Suppressor macrophage treated with lipopolysaccharide for 1 hour (primary cell): ENCODE measurements at regions not wholly inside any gene's neighbourhood (a gene's known extent, or its start where the extent isn't known, plus 50 kb on each side); places are given as distances from the start of the nearest gene placed in this dataset.
"Not testable (repeated sequence)": the region's sequence is repeated elsewhere in the genome, so short reads cannot be mapped to it uniquely, and the experiment has no call there.

Experiments used
- DNase-seq, 3 donors: peaks; one replicate each; pipeline ENCODE4 v3.0.0-alpha.2; 2020 to 2022

DNA sequence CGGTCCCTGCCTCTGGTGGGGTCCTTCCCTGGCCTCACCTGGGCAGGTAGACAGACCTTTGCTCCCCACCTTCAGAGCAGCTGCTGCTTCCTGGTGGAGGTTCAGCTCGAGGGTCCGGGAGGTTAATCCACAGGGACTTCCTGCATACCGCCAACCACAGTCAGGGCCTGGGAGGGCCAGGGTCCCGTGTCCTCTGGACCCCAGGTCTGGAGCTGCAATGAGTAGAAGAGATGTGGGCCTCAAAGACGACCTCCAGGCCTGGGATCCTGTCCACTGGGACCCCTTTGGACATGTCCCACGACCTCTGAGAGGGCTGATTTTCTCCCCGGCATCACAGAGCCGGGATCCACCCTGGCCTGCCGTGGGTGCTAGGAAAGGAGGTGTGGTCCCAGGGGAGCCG is 223.3 kb upstream of the TCERG1L start:
- no peak for DNase-seq

GRCh38 chr10:131536676-131537075 is 225.2 kb upstream of the TCERG1L start:
- DNase-seq: no peak

DNA sequence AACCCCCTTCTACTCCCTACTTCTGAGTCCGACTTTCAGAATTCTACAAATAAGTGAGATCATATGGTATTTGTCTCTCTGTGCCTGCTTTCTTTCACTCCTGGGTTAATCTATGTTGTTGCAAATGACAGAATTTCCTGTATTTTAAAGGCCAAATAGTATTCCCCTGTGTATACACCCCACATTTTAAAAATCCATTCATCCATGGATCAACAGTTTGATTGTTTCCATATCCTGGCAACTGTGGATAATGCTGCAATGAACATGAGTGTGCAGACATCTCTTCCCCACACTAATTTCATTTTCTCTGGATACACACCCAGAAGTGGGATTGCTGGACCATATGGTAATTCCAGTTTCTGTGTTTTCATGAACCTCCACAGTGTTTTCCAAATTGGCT is 225.8 kb upstream of the TCERG1L start:
- no peak for DNase-seq

- DNase-seq: no peak
Measured at GRCh38 chr10:131544495-131544894, 233.0 kb upstream of the TCERG1L start.

GRCh38 chr10:131546086-131546810 is 234.7 kb upstream of the TCERG1L start:
- no peak for DNase-seq

- DNase-seq: no peak
Measured at GRCh38 chr10:131547129-131547799, 235.7 kb upstream of the TCERG1L start.

- no peak for DNase-seq
Measured at GRCh38 chr10:131548176-131548575, 236.7 kb upstream of the TCERG1L start.

- DNase-seq: no peak
Measured at GRCh38 chr10:131549116-131549515, 237.6 kb upstream of the TCERG1L start.

DNA sequence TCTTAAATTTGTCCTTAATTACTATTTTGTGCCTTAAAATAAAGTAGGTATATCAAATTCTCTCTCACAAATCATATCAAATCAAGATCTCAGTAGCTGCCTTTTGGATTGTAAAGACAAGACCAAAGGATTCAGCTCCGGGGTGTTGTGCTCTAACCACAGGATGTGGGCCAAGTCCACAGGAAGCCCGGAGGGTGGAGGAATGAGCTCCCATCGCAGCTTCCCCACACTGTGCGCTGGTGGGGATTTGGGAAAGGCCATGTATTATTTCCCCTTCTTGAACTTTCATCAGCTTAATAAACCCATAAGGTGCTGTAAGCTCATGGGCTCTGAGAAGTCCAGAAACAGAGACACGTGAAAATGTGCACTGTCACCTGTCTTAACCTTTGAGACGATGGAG is 241.6 kb upstream of the TCERG1L start:
- DNase-seq: no peak

GRCh38 chr10:131553581-131553980 is 242.1 kb upstream of the TCERG1L start:
- no peak for DNase-seq

DNA sequence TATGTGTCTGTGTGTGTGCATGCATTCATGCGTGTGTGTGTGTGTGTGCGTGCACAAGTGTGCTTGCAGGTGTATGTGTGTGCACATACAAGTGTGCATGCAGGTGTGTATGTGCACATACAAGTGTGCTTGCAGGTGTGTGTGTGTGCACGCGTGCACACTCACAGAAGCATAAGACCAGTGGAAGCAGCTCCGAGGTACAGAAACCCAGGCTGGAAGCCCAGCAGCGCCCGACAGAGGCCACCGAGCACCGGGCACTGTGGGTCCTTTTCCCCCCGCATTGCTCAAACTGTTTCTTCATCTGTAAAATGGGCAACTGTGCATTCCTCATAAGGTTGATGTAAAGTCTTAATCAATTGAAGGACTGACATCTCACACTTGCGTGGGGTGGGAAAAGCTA is 243.3 kb upstream of the TCERG1L start:
- DNase-seq: no peak

- no peak for DNase-seq
Measured at GRCh38 chr10:131555406-131555805, 243.9 kb upstream of the TCERG1L start.

DNA sequence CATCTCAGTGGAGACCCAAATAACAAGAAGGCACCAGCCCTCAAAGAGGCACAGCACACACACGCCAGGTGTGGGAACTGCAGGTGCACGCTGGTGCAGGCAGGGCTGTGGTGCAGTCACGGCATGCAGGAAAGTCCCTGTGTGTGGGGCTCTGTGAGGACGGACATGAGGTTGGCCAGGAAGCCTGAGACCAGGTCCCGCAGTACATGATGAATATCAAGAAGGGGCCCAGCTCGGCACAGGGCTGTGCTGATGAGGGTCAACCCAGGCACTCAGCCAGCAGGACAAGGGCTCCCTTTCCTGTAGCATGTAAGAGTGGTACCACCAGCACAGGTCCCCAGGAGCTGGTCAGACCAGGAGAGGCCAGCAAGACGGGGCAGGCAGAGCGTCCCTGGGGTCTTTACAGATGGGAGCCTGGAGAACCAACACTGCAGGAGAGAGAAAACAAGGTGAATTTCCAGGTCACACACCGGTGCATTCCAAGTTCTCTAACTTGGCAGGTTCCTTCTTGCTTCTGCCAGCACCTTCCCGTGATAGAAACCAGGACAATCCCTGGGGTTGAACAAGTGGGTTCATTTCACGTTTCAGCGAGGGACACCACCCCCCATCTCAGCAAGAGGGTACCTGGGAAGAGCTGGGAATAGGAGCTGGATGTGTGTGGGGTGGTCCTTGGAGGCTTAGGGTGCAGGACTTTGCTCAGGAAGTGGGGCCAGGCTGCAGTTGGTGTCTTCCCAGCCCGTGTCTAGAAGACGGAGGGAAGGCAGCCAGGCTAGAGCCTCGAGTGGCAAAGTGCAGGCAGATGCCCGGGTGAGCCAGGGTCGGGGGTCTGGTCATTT is 244.8 kb upstream of the TCERG1L start:
- DNase-seq: no peak

DNA sequence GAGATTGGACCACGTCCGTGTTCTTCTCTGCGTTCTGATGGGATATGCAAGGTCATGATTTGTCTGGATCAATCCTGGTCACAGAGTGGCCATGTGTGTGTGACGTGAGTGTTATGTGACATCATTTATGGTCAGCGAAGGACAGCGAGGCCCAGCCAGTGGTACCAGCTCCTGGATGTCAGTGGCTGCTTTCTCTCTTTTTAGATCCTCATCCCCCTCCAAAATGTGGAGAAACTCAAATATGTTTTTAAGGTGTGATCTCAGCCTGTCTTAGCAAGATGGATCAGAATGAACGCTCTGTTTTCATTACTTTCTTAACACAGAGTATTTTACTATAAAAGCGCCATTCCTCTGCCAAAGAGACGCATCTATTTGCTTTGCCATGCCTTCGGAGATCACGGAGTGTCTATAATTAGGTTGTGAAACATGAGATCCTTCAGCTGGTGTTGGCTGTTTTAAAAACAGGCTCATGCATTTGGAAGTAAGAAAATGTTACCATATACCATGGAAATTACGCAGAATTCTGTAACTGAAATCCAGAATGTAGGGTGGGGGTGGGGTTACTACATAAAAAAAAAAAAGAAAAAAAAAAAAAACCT is 245.5 kb upstream of the TCERG1L start:
- no peak for DNase-seq

DNA sequence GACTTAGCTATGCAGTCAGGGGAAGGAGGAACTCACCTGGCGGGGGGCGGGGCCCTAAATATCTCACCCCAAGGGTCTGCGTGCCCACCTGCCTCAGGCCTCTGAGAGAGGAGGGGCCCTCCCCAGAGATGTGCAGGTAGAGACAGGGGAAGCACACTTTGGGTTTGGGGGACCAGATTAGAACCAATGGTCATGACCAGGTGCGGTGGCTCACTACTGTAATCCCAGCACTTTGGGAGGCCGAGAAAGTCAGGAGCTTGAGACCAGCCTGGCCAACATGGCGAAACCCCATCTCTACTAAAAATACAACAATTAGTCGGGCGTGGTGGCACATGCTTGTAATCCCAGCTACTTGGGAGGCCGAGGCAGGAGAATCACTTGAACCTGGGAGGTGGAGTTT is 246.4 kb upstream of the TCERG1L start:
- DNase-seq: not testable (repeated sequence)

- no peak for DNase-seq
Measured at GRCh38 chr10:131559450-131559911, 248.0 kb upstream of the TCERG1L start.

DNA sequence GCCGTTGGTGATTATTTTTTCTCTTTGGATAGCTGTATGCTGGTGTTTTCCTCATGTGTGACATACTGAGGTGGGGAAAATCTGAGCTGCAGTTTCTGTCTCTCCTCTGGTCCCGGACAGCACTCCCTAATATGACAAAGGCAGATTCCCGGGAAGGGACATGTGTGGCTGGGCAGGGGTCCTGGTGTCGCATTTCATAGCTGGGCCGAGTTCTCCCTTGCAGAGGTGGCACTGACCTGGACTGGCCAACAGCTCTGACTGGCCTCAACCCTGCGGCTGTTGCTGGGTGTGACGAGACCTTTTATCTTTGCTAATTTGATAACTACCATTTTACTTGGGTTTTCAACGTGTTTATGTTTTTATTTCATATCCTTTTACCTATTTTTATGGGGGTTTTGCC is 248.6 kb upstream of the TCERG1L start:
- no peak for DNase-seq

DNA sequence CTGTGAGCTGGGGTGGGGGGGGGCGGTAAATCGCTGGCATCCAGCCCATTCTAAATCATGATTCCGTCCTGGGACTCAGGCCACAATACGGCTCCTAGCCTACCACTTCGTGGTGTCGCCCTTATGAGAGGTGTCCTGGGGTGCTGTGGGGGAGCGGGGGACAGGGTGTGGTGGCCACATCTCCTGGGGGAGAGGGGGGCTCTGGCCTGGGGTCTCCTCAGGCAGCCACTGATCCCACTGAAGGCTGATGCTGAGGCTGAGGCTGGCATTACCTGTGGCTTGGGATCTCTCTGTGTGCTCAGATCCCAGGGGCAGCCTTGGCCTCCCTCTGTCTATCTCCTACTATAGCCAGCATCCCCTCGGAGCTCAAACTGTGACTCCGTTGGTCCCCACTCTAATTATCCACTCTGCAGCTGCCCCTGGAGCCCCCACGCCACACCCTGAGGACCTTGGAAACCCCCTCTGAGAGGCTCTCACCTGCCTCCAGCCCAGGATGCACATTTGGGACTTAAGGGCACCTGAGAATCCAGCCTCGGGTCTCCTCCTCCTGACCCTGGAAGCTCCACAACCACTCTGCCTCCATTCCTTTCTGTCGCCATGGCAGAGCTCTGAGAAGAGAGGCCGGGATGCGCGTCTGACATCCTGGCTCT is 249.3 kb upstream of the TCERG1L start:
- no peak for DNase-seq

DNA sequence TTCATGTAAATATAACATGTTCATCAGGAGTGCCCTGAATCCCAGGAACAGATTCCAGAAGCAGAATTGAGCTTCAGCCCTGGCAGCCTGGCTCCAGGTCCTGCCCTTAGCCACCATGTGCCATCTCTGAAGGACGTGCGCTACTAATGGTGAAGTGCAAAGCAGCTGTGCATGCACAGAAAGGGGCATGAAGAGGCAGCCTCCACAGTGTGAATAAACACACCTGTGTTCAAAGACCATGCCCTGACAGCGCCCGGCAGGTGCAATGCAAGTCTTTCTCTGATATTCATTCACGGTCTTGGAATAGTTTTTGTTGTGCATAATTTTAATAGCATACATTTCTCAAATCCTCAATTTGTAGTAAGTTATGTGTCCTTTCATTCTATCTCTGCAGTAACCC is 250.4 kb upstream of the TCERG1L start:
- no peak for DNase-seq

GRCh38 chr10:131563411-131563810 is 251.9 kb upstream of the TCERG1L start:
- DNase-seq: no peak

DNA sequence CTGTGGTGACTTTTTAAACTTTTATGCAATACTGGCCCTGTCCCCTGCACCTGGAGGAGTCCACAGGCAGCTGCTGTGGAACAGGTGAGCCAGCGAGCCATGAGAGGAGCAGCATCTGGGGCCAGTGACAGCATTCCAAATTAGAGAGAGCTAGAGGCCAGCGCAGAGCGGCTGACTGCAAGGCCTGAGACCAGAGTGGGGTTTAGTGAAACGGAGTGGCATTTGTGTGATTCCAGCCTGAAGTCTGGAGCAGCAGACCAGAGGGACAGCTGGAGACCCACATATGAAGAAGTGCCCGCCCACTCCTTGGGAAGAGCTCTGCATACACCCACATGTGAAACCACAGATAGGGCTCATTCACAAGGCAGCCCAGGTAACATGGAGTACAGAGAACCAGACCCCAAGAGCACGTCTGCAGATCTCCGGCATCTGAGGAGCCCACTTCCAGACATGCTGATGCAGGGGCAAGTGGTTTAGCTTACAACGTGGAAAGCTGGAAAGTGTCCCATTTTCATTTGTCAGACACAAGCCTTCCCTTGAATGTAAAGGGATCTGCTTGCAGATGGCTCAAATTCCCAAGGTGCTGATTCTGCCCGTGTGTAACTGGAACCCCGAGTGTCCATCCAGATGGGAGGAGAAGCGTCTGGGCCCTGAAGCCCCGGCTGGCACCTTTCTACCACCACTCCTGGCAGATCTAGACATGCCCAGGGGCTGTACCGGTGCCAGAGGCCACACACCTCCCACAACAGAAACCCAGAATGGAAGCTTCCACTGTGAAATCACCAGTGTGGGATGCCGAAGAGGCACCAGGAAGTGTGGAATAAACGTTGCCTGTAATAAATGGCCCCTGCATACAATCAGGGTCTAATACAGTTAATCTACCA is 256.0 kb upstream of the TCERG1L start:
- DNase-seq: no peak

DNA sequence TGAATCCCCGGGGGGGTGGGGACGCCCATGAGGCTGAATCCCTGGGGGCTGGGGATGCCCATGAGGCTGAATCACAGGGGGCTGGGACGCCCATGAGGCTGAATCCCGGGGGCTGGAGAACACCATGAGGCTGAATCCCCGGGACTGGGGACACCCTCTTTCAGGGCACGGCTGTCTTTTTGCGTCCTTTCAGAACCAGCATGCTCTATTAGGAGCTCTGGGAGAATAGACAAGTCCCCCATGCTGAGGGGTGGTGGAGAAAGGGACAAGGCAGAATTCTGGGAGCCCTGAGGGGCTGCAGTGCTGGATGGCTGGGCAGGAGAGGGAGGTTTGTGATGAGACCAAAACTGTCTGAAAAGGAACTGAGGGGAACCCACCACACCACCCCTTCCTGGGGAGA is 257.3 kb upstream of the TCERG1L start:
- DNase-seq: no peak
